CD4-positive, alpha-beta memory T cell (primary cell): ENCODE measurements at regions not wholly inside any gene's neighbourhood (a gene's known extent, or its start where the extent isn't known, plus 50 kb on each side); places are given as distances from the start of the nearest gene placed in this dataset.

ENCODE experiments used
- CTCF ChIA-PET: fragments of 350-600 bp; sonication (Branson Sonifier 250); formaldehyde crosslinking; loops from one replicate; lab custom pipeline; 2021; ENCODE audit warnings: inconsistent platforms; ENCODE audit not compliant: partially characterized antibody; lab: Charles Lee
- POLR2A ChIA-PET: fragments of 350-600 bp; sonication (Branson Sonifier 250); formaldehyde crosslinking; loops from one replicate; lab custom pipeline; 2021; ENCODE audit not compliant: partially characterized antibody; lab: Charles Lee
- DNase-seq, 5 donors: peaks; one replicate each; pipeline versions ENCODE4 v3.0.0 to v3.0.0-alpha.2; 2020 to 2022; ENCODE audit warnings: mixed read lengths in 1 of 5
- H3K27ac ChIP-seq: one replicate; pipeline ENCODE4 v1.7.0; 2013; ENCODE audit warnings: low read depth, low read length
- H3K27me3 ChIP-seq: 2 replicates; pipeline ENCODE4 v1.7.0; 2013; ENCODE audit warnings: mild to moderate bottlenecking, low read length, moderate library complexity; ENCODE audit not compliant: insufficient read depth
- H3K36me3 ChIP-seq: 2 replicates; pipeline ENCODE4 v1.7.0; 2013; ENCODE audit warnings: mild to moderate bottlenecking, low read length, moderate library complexity; ENCODE audit not compliant: insufficient read depth
- H3K4me1 ChIP-seq: 2 replicates; pipeline ENCODE4 v1.7.0; 2013; ENCODE audit warnings: mild to moderate bottlenecking, low read length, moderate library complexity; ENCODE audit not compliant: insufficient read depth
- H3K4me3 ChIP-seq, 2 donors: one replicate each; pipeline ENCODE4 v1.7.0; 2013; ENCODE audit warnings: low read length in 2 of 2, mild to moderate bottlenecking in 1 of 2
- H3K9me3 ChIP-seq, 2 donors: one replicate each; pipeline ENCODE4 v1.7.0; 2013; ENCODE audit warnings: low read length in 2 of 2, control low read depth in 1 of 2; ENCODE audit not compliant: control insufficient read depth in 1 of 2
- H3K27ac Mint-ChIP-seq, 7 donors: one replicate each; pipeline ENCODE4 v1.8.0; 2020 to 2021; ENCODE audit warnings: mixed read lengths in 7 of 7, mild to moderate bottlenecking in 6 of 7, inconsistent platforms in 3 of 7, moderate library complexity in 3 of 7
- H3K27me3 Mint-ChIP-seq, 2 donors: one replicate each; pipeline ENCODE4 v1.8.0; 2020 to 2021; ENCODE audit warnings: mixed read lengths in 2 of 2
- H3K36me3 Mint-ChIP-seq, 2 donors: one replicate each; pipeline ENCODE4 v1.8.0; 2020 to 2021; ENCODE audit warnings: mixed read lengths in 2 of 2, inconsistent platforms in 1 of 2, mild to moderate bottlenecking in 1 of 2
- H3K4me1 Mint-ChIP-seq, 4 donors: one replicate each; pipeline ENCODE4 v1.8.0; 2020 to 2021; ENCODE audit warnings: mixed read lengths in 4 of 4, mild to moderate bottlenecking in 1 of 4
- H3K4me3 Mint-ChIP-seq, 8 donors: one replicate each; pipeline ENCODE4 v1.8.0; 2020 to 2021; ENCODE audit warnings: mixed read lengths in 8 of 8, mild to moderate bottlenecking in 7 of 8, moderate library complexity in 6 of 8, inconsistent platforms in 3 of 8
- H3K9me3 Mint-ChIP-seq, 8 donors: one replicate each; pipeline ENCODE4 v1.8.0; 2020 to 2021; ENCODE audit warnings: mixed read lengths in 8 of 8, mild to moderate bottlenecking in 5 of 8, inconsistent platforms in 3 of 8, moderate library complexity in 1 of 8
- intact Hi-C: fragments of 100-400 bp; cut with micrococcal nuclease; formaldehyde crosslinking; loops from one replicate; pipeline ENCODE4 v1.15.1; 2023

- peak overlapping the region in 6 of 8 donors; percentile 15 to 67 (median 36) for H3K4me3 Mint-ChIP-seq
Measured at GRCh38 chr12:124694250-124694649, 126.8 kb upstream of the NCOR2 start.

GRCh38 chr12:124693111-124693723, 125.8 kb upstream of the NCOR2 start:
- Mint-ChIP-seq H3K4me1 (peaks cover 4 to 13% (median 11%) of the 10 kb centered on the region in 4 donors), H3K27me3 (no peaks in the 10 kb centered on the region), H3K4me3 (no peak overlapping the region), H3K9me3 (peaks cover 0 to 26% (median 19%) of the 10 kb centered on the region in 8 donors), H3K36me3 (peaks cover 0 to 1% of the 10 kb centered on the region in 2 donors), H3K27ac (no peak overlapping the region)
- Histone ChIP-seq H3K9me3 (peaks cover 0 to 4% of the 10 kb centered on the region in 2 donors), H3K27me3 (no peaks in the 10 kb centered on the region), H3K4me1 (peaks cover 11% of the 10 kb centered on the region), H3K36me3 (no peaks in the 10 kb centered on the region), H3K4me3 (no peak overlapping the region), H3K27ac (no peak overlapping the region)
- DNase-seq = no peak
- ChIA-PET CTCF (interaction anchor here (0.7 kb wide), 1 partner anchor 213 kb away, joined by 3 read pairs; no protein-coding TSS in a partner anchor), POLR2A (no interaction called here)
- intact Hi-C loops = no loop called here

More at GRCh38 chr12:124694250-124694649, 126.8 kb upstream of the NCOR2 start:
- Mint-ChIP-seq H3K9me3 (peaks cover 0 to 25% (median 19%) of the 10 kb centered on the region in 8 donors), H3K4me1 (peaks cover 4 to 7% (median 6%) of the 10 kb centered on the region in 4 donors), H3K36me3 (peaks cover 0 to 1% of the 10 kb centered on the region in 2 donors), H3K27me3 (no peaks in the 10 kb centered on the region), H3K27ac (no peak overlapping the region)
- intact Hi-C loops = no loop called here
- Histone ChIP-seq H3K27me3 (no peaks in the 10 kb centered on the region), H3K9me3 (peaks cover 0 to 4% of the 10 kb centered on the region in 2 donors), H3K4me3 (no peak overlapping the region), H3K27ac (no peak overlapping the region), H3K36me3 (no peaks in the 10 kb centered on the region), H3K4me1 (peaks cover 7% of the 10 kb centered on the region)
- ChIA-PET POLR2A (interaction anchor here (0.6 kb wide), 1 partner anchor 673 kb away, joined by 5 read pairs; no protein-coding TSS in a partner anchor), CTCF (interaction anchor here (0.7 kb wide), 1 partner anchor 212 kb away, joined by 3 read pairs; no protein-coding TSS in a partner anchor)
- DNase-seq = no peak

- peaks cover 0 to 26% (median 19%) of the 10 kb centered on the region in 8 donors for H3K9me3 Mint-ChIP-seq
- H3K27me3 Mint-ChIP-seq = no peaks in the 10 kb centered on the region
- Histone ChIP-seq H3K27ac (no peak overlapping the region), H3K4me3 (no peak overlapping the region), H3K9me3 (peaks cover 0 to 4% of the 10 kb centered on the region in 2 donors), H3K4me1 (peaks cover 19% of the 10 kb centered on the region), H3K36me3 (no peaks in the 10 kb centered on the region), H3K27me3 (no peaks in the 10 kb centered on the region)
- POLR2A ChIA-PET = no interaction called here
- H3K4me1 Mint-ChIP-seq = peaks cover 9 to 21% (median 18%) of the 10 kb centered on the region in 4 donors
- CTCF ChIA-PET = no interaction called here
- peaks cover 0 to 1% of the 10 kb centered on the region in 2 donors for H3K36me3 Mint-ChIP-seq
- intact Hi-C loops = no loop called here
- no peak for DNase-seq
- H3K27ac Mint-ChIP-seq = no peak overlapping the region
- H3K4me3 Mint-ChIP-seq = no peak overlapping the region
Measured at GRCh38 chr12:124692443-124692842, 125.0 kb upstream of the NCOR2 start.

GRCh38 chr12:124691429-124691828, 124.0 kb upstream of the NCOR2 start:
- Mint-ChIP-seq H3K36me3 (peaks cover 0 to 1% of the 10 kb centered on the region in 2 donors), H3K9me3 (peaks cover 0 to 26% (median 19%) of the 10 kb centered on the region in 8 donors), H3K27me3 (no peaks in the 10 kb centered on the region), H3K4me1 (peaks cover 14 to 28% (median 24%) of the 10 kb centered on the region in 4 donors), H3K27ac (no peak overlapping the region), H3K4me3 (no peak overlapping the region)
- no peak overlapping the region for H3K27ac ChIP-seq
- no peak for DNase-seq
- H3K27me3 ChIP-seq = no peaks in the 10 kb centered on the region
- intact Hi-C loops = no loop called here
- POLR2A ChIA-PET = no interaction called here
- no peaks in the 10 kb centered on the region for H3K36me3 ChIP-seq
- peaks cover 0 to 4% of the 10 kb centered on the region in 2 donors for H3K9me3 ChIP-seq
- peaks cover 25% of the 10 kb centered on the region for H3K4me1 ChIP-seq
- no peak overlapping the region for H3K4me3 ChIP-seq
- CTCF ChIA-PET = no interaction called here

- Histone ChIP-seq H3K27me3 (no peaks in the 10 kb centered on the region), H3K4me1 (peaks cover 23% of the 10 kb centered on the region), H3K27ac (no peak overlapping the region), H3K4me3 (no peak overlapping the region), H3K9me3 (peaks cover 0 to 4% of the 10 kb centered on the region in 2 donors), H3K36me3 (no peaks in the 10 kb centered on the region)
- POLR2A ChIA-PET = no interaction called here
- peaks cover 0 to 3% of the 10 kb centered on the region in 2 donors for H3K27me3 Mint-ChIP-seq
- H3K36me3 Mint-ChIP-seq = peaks cover 0 to 1% of the 10 kb centered on the region in 2 donors
- peaks cover 16 to 33% (median 27%) of the 10 kb centered on the region in 4 donors for H3K4me1 Mint-ChIP-seq
- no peak overlapping the region for H3K27ac Mint-ChIP-seq
- H3K4me3 Mint-ChIP-seq = no peak overlapping the region
- intact Hi-C loops = no loop called here
- CTCF ChIA-PET = no interaction called here
- H3K9me3 Mint-ChIP-seq = peaks cover 0 to 26% (median 19%) of the 10 kb centered on the region in 8 donors
- no peak for DNase-seq
Measured at GRCh38 chr12:124689631-124690030, 122.2 kb upstream of the NCOR2 start.

GRCh38 chr12:124688356-124688992, 121.1 kb upstream of the NCOR2 start:
- H3K4me3 ChIP-seq = no peak overlapping the region
- DNase-seq = no peak
- POLR2A ChIA-PET = no interaction called here
- CTCF ChIA-PET = interaction anchor here (0.7 kb wide), 1 partner anchor 51 kb away, joined by 3 read pairs; no protein-coding TSS in a partner anchor
- intact Hi-C loops = no loop called here
- peaks cover 0 to 4% of the 10 kb centered on the region in 2 donors for H3K9me3 ChIP-seq
- H3K27ac Mint-ChIP-seq = peak overlapping the region in 4 of 7 donors; percentile 1 to 72 (median 51)
- H3K27me3 ChIP-seq = no peaks in the 10 kb centered on the region
- H3K27ac ChIP-seq = no peak overlapping the region
- H3K27me3 Mint-ChIP-seq = peaks cover 0 to 3% of the 10 kb centered on the region in 2 donors
- H3K36me3 Mint-ChIP-seq = no peaks in the 10 kb centered on the region
- H3K4me3 Mint-ChIP-seq = peak overlapping the region in 3 of 8 donors; percentile 2 to 81 (median 79)
- peaks cover 0 to 26% (median 17%) of the 10 kb centered on the region in 8 donors for H3K9me3 Mint-ChIP-seq
- H3K4me1 ChIP-seq = peaks cover 17% of the 10 kb centered on the region
- no peaks in the 10 kb centered on the region for H3K36me3 ChIP-seq
- H3K4me1 Mint-ChIP-seq = peaks cover 12 to 29% (median 22%) of the 10 kb centered on the region in 4 donors

GRCh38 chr12:124687917-124688316, 120.5 kb upstream of the NCOR2 start:
- Histone ChIP-seq H3K27me3 (no peaks in the 10 kb centered on the region), H3K9me3 (peaks cover 0 to 4% of the 10 kb centered on the region in 2 donors), H3K27ac (no peak overlapping the region), H3K4me3 (no peak overlapping the region), H3K4me1 (peaks cover 17% of the 10 kb centered on the region), H3K36me3 (no peaks in the 10 kb centered on the region)
- Mint-ChIP-seq H3K36me3 (no peaks in the 10 kb centered on the region), H3K4me1 (peaks cover 12 to 29% (median 23%) of the 10 kb centered on the region in 4 donors), H3K9me3 (peaks cover 0 to 24% (median 13%) of the 10 kb centered on the region in 8 donors), H3K4me3 (peak overlapping the region in 7 of 8 donors; percentile 21 to 81 (median 61)), H3K27me3 (peaks cover 0 to 3% of the 10 kb centered on the region in 2 donors), H3K27ac (peak overlapping the region; percentile 1 to 84 (median 30))
- ChIA-PET POLR2A (no interaction called here), CTCF (interaction anchor here (0.7 kb wide), 1 partner anchor 51 kb away, joined by 3 read pairs; no protein-coding TSS in a partner anchor)
- intact Hi-C loops = no loop called here
- DNase-seq = peak in 1 of 5 donors; percentile 4
